ENCODE measurements at regions not wholly inside any gene's neighbourhood (a gene's known extent, or its start where the extent isn't known, plus 50 kb on each side); places are given as distances from the start of the nearest gene placed in this dataset.

DNA sequence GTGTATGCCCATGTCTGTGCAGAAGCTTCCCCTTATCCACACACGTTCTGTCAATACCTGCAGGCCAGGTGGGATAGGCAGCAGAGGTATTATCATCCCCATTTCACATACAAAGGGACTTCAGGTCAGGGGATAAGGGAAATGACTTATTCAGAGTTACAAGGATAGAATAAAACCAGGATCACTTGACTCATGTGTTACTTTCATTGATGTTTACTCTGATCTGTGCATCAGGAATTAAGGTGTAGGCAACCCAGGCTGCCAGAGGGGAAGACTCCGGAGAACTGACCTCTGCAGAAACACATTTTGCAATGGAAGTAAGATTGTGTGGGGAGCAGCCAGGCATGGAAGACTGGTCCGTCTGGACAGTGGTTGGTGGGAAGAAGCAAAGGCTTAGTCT, 74.2 kb upstream of the FSTL4 start:
- Histone ChIP-seq H3K9me3 (no peaks in the 10 kb centered on the region), H3K36me3 (no peaks in the 10 kb centered on the region), H3K27me3 (no peaks in the 10 kb centered on the region), H3K27ac (no peak overlapping the region), H3K4me3 (replicated peaks in 1 of 3) (no peak overlapping the region), H3K4me1 (peaks cover 0 to 5% of the 10 kb centered on the region in 2 donors)
- TF ChIP-seq, protein P1, sequence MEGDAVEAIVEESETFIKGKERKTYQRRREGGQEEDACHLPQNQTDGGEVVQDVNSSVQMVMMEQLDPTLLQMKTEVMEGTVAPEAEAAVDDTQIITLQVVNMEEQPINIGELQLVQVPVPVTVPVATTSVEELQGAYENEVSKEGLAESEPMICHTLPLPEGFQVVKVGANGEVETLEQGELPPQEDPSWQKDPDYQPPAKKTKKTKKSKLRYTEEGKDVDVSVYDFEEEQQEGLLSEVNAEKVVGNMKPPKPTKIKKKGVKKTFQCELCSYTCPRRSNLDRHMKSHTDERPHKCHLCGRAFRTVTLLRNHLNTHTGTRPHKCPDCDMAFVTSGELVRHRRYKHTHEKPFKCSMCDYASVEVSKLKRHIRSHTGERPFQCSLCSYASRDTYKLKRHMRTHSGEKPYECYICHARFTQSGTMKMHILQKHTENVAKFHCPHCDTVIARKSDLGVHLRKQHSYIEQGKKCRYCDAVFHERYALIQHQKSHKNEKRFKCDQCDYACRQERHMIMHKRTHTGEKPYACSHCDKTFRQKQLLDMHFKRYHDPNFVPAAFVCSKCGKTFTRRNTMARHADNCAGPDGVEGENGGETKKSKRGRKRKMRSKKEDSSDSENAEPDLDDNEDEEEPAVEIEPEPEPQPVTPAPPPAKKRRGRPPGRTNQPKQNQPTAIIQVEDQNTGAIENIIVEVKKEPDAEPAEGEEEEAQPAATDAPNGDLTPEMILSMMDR (IDR thresholded peaks at IDR 0.05): no peak
- TF ChIP-seq POLR2A (IDR thresholded peaks at IDR 0.05): no peak
- DNase-seq: no peak
- intact Hi-C loops (cut with DNase I): no loop called here
- 70 to 80% methylated on average over 3 of the region's 3 CpGs for WGBS, 2 donors

GRCh38 chr5:133685402-133686018, 73.2 kb upstream of the FSTL4 start:
- WGBS, 2 donors: 64 to 73% methylated on average over 8 of the region's 8 CpGs
- Histone ChIP-seq H3K4me3 (replicated peaks in 1 of 3) (no peak overlapping the region), H3K9me3 (no peaks in the 10 kb centered on the region), H3K27ac (no peak overlapping the region), H3K36me3 (no peaks in the 10 kb centered on the region), H3K27me3 (no peaks in the 10 kb centered on the region), H3K4me1 (peaks cover 0 to 5% of the 10 kb centered on the region in 2 donors)
- intact Hi-C loops (cut with DNase I): no loop called here
- no peak for DNase-seq
- no peak for TF ChIP-seq POLR2A (IDR thresholded peaks at IDR 0.05)

- Histone ChIP-seq H3K27ac (no peak overlapping the region), H3K9me3 (no peaks in the 10 kb centered on the region), H3K4me1 (peaks cover 0 to 5% of the 10 kb centered on the region in 2 donors), H3K27me3 (no peaks in the 10 kb centered on the region), H3K4me3 (replicated peaks in 1 of 3) (no peak overlapping the region), H3K36me3 (no peaks in the 10 kb centered on the region)
- no peak for TF ChIP-seq POLR2A (IDR thresholded peaks at IDR 0.05)
- TF ChIP-seq, protein P1 (IDR thresholded peaks at IDR 0.05): no peak
- WGBS, 2 donors: 74 to 80% methylated on average over 21 of the region's 21 CpGs
- DNase-seq: no peak
- intact Hi-C loops (cut with DNase I): no loop called here
Measured at GRCh38 chr5:133683646-133684596, 71.6 kb upstream of the FSTL4 start.

GRCh38 chr5:133682451-133682850, 70.1 kb upstream of the FSTL4 start:
- H3K36me3 ChIP-seq: no peaks in the 10 kb centered on the region
- H3K4me3 ChIP-seq (replicated peaks in 1 of 3): no peak overlapping the region
- H3K27me3 ChIP-seq: no peaks in the 10 kb centered on the region
- H3K9me3 ChIP-seq: no peaks in the 10 kb centered on the region
- intact Hi-C loops (cut with DNase I): no loop called here
- H3K4me1 ChIP-seq: peaks cover 0 to 5% of the 10 kb centered on the region in 2 donors
- no peak overlapping the region for H3K27ac ChIP-seq
- TF ChIP-seq, protein P1 (IDR thresholded peaks at IDR 0.05): no peak
- no peak for TF ChIP-seq POLR2A (IDR thresholded peaks at IDR 0.05)
- DNase-seq: no peak
- WGBS, 2 donors: 69 to 91% methylated on average over 4 of the region's 4 CpGs

- no peak for TF ChIP-seq POLR2A (IDR thresholded peaks at IDR 0.05)
- TF ChIP-seq, protein P1 (IDR thresholded peaks at IDR 0.05): no peak
- intact Hi-C loops (cut with DNase I): no loop called here
- DNase-seq: peak; percentile 2 to 6
Measured at GRCh38 chr5:133681896-133682295, 69.6 kb upstream of the FSTL4 start.

More at GRCh38 chr5:133681896-133682295, 69.6 kb upstream of the FSTL4 start:
- Histone ChIP-seq H3K9me3 (no peaks in the 10 kb centered on the region), H3K36me3 (no peaks in the 10 kb centered on the region), H3K4me3 (replicated peaks in 1 of 3) (no peak overlapping the region), H3K4me1 (peaks cover 0 to 5% of the 10 kb centered on the region in 2 donors), H3K27me3 (no peaks in the 10 kb centered on the region), H3K27ac (no peak overlapping the region)
- WGBS, 2 donors: 80 to 83% methylated on average over 1 to 2 of the region's 2 CpGs

Data from thyroid gland (tissue), 4 donors.